Stomach (tissue), 4 donors: ENCODE measurements at regions not wholly inside any gene's neighbourhood (a gene's known extent, or its start where the extent isn't known, plus 50 kb on each side); places are given as distances from the start of the nearest gene placed in this dataset.

ENCODE experiments used
- CTCF ChIP-seq, 7 experiments: fragments of 450-650 bp in 4 of 7; fragments of 200-600 bp in 3 of 7; sonication (generic) in 3 of 7; IDR thresholded peaks; one replicate each; pipeline ENCODE4 v1.5.1; 2016 to 2019; ENCODE audit warnings: antibody characterized with exemption in 7 of 7, control low read depth in 2 of 7, mild to moderate bottlenecking in 1 of 7
- POLR2AphosphoS5 ChIP-seq, 3 donors: sonication (generic); formaldehyde crosslinking; IDR thresholded peaks; one replicate each; pipeline ENCODE4 v1.6.1; 2016; ENCODE audit warnings: antibody characterized with exemption in 3 of 3

DNA sequence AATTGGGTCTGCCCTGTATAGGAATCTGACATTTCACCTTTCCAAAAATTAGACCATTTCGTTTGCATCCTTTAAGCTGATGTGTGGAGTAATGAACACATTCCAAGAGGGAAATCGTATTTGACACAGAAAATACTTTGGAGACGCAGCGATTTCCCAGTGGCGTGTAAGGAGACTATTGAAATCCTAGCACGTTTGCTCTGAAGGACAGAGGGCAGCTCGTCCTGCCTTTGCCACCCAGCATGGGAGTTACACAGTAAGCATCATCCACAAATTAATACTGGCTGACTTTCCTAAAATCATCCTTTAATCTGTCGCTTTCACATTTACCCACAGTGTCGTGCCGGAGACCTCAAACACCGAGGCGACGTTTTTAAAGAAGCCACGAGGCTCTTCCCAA lies 925.9 kb upstream of the EEF2KMT start:
- no peak for TF ChIP-seq CTCF (IDR thresholded peaks at IDR 0.05)
- no peak for TF ChIP-seq POLR2AphosphoS5 (IDR thresholded peaks at IDR 0.05)
